Stimulated activated CD4-positive, alpha-beta T cell treated with anti-CD3 and anti-CD28 coated beads, Interleukin-2, amount 100 ng/mL, for 24 hours (primary cell): ENCODE measurements at regions not wholly inside any gene's neighbourhood (a gene's known extent, or its start where the extent isn't known, plus 50 kb on each side); places are given as distances from the start of the nearest gene placed in this dataset.
"Not testable (repeated sequence)": the region's sequence is repeated elsewhere in the genome, so short reads cannot be mapped to it uniquely, and the experiment has no call there.

Experiments used
- DNase-seq, 2 donors: peaks; one replicate each; pipeline ENCODE4 v3.0.0-alpha.2; 2020

DNA sequence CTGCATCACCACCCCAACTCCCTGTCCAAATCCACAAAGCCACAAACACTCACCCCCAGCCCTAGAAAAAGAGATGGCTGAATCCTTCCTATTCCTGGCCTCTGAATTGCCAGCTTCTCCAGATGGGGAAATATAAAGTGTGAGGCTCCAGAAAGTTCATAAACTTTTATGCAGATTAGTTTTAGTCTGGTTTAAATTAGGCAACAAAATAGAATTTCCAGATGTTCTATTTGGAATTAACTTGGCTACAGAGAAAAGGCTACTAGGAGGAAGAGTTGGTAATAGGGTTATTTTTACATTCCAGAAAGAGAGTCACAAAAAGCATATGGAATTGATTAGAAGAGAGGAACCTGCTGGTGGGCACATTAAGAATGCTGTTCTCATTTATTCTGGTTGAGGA is 56.0 kb downstream of the EN1 start:
- DNase-seq: no peak

DNA sequence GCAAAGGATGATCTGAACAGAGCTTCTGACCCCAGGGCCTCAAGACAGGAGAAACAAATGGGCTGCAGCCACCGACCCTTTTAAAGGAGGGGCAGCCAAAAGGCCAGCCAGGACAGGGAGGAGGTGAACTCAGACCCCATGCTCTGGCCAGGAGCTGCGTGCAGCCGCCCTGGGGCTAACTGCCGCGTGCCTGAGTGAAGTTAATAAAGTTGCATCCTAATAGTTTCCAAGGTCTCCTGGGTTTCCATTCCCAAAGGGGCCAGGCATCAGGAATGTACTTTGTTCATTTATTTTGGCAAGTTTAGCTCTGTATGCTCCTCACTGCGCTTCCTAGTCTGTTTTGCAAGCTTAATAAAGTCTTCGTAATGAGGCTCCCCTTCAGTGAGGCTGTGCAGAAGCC is 60.7 kb downstream of the EN1 start:
- no peak for DNase-seq

DNA sequence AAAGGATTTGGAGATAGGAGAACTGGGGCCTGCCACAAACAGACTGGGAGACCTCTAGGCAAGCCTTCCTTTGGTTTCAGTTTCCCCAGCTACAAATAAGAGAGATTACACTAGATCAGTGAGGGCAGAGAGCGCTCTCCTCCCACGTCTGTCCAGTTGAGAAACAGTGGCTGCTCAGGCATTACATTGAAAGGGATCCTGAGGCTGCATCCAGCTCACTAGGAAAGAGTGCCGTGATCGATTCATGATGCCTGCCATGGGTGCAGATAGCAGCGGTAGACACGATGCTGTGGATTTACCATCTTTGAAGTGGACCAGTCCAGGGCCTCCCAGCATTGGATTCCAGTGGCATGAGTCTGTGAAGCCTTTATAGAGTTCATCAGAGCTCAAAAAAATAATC is 62.6 kb downstream of the EN1 start:
- no peak for DNase-seq

DNA sequence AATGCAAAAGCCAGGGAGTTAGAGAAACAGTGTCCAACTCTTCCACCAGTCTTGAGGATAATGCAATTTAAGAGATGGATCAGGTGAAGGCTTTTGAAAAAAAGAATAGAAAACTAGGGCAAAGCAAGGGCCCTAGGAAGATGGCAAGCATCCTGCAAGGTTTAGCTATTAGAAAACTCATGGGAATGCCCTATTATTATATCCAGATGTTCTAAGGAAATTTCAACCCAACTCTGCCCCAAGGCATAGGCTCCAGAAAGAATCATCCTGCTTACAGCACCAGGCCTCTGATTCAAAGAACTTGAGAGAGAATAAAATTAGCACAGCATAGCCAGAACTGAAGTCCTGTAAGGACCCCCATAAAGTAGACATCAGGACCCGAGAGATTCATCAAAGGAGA is 68.1 kb downstream of the EN1 start:
- no peak for DNase-seq

DNA sequence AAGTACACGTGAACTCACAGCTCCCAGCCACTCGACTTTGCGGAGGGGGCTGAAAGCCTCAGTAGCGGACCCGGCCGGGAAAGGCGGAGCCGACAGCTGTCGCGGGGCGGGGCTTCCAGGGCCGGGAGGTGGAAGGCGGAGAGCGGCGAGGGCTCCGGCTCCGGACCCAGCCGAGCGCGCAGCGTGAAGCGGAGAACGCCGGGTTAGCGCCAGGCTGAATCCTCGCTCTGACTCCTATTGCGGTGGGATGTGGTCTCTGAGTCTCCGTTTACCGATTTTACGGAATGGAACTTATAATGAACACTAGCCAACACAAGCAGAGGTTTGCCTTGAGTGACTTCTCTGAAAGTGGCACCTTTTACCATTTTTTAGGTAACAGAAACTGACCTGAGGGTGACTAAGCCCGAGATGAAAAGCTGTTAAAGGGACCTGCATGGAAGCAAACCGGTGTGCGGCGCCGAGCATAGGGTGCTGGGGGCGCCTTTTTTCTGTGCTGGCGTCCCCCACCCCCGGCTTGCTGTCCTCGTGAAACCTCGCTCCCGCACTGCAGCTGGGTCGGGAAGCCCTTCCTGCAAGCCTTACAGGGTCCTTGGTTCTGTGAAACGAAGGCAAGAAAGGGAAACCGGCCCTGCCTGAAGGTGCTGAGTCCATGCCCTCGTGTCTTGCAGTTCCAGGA is 72.9 kb downstream of the EN1 start:
- DNase-seq: peak; percentile 18 to 55

DNA sequence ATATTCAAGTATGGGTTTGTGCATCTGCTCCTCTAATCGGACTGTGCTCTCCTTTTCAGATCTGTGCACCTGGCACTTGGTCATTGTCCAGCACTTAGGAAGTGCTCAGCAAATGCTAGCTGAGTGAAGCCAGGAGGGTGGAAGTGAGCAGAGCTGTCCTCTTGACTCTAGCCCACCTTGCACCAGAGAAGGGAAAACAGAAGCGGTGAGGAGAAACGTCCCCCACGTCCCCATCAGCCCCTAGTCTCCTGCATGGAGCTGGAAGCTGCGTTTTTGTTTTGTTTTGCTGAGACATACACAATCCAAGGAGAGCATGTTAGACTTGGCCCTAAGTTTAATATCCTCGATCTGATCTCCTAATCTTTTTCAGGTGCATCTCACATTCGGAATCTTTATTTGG is 73.6 kb downstream of the EN1 start:
- DNase-seq: no peak

DNA sequence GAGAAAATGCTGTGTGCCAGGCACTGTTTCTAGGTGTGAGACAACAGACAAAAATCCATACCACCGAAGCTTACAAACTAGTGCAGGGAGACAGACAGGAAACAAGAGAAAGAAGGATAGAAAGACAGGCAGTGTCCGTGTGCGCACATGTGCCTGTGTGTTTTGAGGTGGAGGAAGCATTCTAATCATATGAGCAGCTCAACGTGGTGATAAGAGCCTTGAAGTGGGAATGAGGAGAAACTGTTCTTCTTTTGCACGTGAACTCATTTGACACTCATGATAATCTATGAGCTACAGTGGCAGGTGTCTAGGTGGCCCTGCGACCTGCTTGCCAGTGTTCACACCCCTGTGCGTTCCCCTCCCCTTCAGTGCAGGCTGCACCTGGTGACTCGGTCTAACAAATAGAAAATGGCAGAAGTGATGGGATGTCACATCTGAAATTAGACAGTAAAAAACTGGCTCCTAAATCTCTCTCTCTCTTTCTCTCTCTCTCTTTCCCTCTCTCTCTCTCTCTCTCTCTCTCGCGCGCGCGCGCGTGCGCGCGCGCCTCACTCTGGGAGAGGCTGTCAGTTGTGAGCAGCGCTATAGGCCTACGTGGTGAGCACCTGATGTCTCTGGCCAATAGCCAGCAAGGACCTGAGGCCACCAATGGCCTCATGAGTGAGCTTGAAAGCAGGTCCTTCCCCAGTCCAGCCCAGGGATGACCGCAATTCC is 74.8 kb downstream of the EN1 start:
- no peak for DNase-seq

DNA sequence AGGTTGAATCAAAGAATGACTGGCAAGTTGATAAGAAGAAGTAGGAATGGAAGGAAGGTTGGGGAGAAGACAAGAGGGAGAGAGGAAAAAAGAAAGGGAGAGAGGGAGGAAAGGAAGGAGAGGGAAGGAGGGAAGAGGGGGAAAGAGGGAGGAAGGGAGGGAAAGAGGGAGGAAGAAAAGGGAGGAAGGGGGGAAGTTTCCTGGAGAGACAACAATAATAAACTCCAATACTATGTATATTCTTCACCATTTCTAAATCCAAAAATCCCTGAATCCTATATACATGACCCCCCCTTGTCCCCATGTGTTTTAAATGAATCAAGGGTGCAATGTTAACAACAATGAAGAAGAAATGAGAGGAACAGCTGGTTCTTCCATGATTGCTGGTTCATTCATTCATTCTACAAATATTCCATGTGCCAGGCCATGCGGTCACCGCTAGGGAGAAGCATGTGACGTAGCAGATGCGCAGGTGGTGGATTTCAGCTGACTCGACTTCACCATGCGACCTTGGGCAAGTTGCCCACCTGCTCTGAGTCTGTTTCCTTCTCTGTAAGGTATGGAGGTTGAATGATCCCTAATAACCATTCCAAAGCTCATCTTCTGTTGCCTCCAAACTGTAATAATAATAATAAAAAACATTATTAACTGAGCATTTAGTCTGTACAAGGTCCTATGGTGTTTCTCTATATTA is 77.6 kb downstream of the EN1 start:
- DNase-seq: no peak

DNA sequence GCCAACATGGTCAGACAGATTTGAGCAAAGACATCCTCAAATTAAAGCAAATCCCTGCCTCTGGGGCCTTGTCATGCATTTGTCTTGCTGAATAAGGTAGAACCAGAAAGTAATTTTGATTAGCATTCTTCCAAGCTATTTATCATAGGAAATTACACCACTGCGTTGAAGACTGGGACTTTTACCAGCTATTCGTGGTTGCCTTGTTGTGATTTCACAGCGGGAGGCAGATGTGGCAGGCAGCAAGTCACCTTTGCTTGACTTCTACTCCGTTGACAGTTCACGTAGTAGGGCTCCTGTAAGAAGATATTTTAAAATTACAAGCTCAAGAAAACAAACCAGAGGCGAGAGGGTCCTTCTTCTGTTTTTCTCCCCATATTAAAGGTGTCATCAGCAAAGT is 80.6 kb downstream of the EN1 start:
- DNase-seq: no peak

DNA sequence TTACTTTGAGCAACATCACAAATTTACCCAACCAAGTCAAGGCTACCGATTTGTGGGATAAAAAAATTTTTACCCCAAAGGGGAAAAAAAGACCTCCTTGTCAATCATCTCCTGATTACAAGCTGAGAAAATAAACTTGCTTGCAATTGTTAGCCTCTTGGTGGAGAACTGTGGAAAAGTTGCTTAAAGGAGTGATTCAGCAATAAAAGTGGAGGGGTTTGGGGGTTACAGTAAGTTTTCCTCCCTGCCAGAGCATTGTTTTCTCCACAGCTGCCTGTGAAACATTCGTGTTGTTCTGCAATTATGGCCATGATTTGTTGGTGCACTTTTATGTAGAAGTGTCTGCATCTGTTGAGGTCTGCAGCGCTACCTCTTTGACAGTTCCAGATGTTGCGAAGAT is 82.6 kb downstream of the EN1 start:
- DNase-seq: no peak

DNA sequence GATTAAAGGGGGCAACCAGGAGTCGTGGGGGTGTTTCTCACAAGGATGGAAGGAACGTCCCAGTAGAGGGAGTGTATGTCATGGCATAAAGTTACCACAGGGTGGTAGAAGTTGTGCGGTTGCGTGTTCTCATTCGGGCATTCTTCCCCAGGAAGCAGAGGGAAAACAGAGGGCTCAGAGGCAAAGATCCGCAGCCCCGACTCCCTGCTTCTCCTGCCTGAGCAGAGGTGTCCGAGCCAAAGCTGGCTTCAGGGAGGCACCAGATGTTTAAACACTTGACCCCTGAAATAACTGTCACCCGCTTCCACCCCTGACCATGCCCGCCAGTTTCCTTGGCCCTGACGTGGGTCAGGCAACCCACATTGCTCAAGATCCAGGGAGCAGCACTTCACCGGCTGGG is 83.7 kb downstream of the EN1 start:
- no peak for DNase-seq

DNA sequence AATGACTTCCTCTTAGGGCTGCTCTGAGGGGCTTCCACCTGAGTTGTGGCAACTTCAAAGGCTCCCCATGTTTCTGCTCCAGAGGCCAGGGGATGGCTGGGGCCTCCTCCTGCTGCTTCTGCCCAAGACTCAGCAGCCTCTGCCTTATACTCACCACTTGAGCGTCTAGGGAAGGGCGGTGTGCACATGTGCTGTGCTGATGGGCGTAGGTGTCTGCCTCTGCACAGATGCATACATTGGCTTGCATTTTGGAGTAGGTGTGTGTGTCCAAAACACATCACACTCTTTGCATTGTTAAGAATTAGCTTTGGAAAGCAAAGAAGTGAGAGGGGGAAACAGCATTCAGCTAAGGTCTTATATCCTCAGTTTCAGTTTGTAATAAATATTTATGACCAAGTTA is 85.2 kb downstream of the EN1 start:
- no peak for DNase-seq

DNA sequence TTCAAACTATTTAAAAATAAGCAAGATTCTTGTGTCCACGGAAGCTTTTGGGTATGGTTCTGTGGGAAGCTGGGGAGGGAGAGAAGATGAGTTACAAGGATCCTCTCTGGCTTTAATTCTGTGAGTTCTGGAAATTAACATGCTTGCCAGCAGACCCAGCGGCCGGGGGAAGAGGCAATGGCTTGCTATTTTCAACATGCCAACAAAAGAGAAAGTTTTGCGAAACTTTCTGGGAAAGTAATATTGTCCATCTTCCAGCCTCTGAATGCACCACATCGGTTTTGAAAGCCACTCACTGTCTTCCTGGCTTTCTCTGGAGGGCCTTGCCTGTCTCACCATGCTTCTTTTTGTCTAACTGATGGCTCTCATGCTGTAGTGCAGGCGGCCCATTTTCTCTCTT is 85.7 kb downstream of the EN1 start:
- DNase-seq: no peak

DNA sequence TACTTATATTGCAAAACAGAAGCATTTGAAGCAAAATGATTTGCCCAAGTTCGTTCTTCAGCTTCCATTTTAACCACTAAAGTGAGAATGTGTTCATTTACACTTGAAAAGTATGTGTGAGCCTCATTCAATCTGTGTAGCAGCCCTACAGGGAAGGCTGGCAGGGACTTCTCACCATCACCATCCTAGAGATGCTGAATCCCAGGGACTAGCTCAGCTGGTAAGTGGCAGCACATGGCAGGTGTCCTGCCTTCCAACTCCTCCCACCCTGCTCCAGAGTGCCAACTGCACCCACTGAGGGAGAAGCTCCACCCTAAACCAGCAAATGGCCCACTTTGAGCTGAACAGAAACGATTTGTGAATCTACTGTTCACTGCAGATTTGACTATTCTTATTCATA is 91.5 kb downstream of the EN1 start:
- DNase-seq: no peak

DNA sequence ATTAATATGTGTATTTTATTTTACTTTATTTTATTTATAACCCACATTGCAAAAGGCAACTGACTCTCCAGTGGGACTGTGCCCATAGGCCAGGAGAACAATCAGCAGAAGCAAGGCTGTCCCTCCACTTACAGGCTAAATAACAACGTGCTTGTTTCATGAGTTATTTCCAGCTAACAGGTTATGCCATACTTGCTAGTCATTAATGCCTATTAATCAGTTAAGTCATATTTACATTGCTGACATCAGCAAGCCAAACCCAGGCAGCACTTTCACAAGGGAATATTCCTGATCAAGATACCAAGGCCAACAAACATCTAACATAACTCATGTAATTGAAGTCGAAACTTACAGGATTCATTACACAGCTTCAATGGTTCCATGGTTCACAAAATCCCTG is 92.1 kb downstream of the EN1 start:
- DNase-seq: no peak

DNA sequence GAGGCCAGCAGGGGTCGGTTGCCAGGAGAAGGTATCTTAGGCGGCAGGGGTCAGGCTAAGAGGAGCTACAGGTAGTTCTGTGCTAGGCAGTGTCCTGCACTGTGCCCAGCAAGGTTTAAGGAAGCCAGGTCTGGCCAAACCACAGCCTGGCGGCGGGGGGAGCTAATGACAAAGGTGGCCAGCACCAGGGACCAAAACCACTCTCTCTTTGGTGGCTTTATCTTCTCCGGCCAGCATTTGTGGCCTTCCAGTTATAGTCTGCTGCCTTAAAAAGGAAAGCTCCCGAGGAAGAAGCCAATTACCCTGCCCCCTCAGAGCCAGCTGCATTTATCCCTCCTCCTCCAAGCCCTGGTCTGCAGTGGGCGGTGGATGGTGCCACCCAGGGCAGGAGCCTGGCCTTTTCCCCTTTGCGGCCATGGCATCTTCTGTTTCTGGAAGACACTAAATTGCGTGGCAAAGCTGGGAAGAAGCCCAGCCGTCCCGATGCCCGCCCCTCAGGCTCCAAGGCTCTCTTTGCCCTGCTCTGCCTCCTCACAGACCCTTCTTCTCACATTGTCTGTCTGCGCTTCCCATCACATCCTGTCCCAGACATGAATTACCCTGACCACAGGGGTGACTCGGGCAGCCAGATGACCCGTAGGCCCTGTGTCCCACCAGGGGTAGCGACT is 94.6 kb downstream of the EN1 start:
- no peak for DNase-seq

DNA sequence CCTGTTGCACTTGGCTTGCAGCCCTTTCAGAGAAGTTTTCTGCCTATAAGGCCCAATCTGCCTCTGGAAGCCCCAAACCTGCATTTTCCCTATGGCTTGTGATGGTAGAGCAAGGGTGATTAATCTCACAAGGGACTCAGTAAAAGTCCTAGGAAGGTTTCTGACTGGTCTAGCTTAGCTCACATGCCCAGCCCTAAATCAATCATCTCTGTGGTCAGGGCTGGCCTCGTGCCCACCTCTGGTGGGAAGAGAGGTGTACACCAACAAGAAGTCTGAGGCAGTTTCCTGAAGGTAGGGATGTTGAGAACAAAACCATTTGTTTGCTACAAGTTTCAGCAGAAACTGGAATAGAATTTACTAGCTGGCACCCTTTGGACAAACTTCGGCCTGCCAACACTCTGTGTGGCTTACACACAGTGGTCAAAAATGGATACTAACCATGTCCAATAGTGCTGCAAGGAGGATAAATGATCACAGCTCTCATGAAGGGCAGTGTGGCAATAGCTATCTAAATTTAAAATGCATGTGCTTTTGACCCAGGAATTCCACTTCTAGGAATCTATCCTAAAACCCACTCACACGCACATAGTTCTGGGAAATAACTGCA is 96.4 kb downstream of the EN1 start:
- DNase-seq: no peak

DNA sequence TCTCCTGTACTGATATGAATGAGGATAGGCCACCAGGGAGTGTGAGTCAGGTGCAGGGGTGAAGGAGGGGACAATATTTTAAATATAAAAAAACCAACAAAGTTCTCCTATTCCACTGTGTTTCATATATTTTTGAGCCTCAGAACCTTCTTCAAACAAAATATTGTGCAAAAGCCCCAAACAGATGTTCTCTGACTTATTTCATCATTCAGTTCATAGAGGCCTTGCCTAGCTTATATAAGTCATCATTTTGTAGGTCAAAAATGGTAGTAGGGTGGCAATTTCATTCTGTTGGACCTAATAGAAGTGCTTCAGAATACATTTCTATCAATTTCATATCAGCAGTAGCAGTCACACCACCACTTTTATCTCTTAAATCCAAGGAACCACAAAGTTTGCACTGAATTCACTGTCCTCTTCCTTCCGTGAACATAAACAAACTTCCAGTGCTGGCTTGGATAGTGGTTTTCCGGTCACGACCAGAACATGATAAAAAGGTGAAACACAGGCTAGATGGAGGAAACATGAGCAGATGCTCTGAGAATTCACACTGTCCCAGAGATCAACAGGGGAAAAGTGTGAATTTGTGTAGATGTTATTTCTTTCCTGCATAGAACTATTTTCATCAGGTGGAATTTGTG is 99.1 kb downstream of the EN1 start:
- no peak for DNase-seq

DNA sequence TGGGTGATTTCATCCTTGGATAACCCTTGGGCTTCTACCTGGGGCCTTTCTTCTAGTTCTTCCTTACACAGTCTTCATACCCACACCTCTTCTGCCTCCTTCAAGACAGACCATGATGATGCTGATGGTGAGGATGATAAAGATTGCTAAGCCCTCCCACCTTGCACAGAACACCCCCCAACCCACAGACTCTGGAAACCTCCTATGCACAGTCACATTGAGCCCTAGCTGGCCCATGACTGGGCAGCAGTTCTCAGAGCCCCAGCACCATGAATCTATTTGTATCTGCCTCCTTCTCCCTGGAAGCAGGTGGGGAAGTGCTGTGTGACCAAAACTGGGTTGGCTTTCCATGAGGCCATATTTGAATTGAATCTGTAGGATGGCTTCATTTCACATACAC is 99.8 kb downstream of the EN1 start:
- DNase-seq: no peak

DNA sequence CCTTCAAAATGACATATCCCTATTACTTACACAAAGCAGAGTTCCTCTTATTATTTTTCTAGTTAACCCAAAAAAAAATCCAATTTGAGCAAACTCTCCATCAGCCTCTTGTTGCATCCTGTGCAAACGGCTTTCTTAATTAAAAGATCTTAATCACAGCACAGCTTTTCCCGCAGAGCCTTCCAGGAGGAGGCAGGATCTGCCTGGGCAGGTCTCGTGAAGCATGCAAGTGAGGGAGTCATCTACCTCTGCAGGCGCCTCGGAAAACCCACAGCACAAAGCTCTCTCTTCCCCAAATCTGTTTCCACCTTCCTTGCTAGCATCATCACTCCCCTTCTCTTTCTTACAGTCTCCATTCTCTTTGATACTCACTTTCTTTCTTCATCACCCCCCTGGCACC is 100.4 kb downstream of the EN1 start:
- DNase-seq: no peak

DNA sequence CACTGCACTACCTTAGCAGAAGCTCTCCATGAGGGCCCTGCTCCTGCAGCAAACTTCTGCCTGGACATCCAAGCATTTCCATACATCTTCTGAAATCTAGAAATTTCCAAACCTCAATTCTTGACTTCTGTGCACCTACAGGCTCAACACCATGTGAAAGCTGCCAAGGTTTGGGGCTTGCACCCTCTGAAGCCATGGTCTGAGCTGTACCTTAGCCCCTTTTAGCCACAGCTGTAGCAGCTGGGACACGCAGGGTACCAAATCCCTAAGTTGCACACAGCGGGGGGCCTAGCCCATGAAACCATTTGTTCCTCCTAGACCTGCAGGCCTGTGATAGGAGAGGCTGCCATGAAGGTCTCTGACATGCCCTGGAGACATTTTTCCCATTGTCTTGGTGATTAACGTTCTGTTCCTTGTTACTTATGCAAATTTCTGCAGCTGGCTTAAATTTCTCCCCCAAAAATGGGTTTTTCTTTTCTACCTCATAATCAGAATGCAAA is 102.7 kb downstream of the EN1 start:
- DNase-seq: not testable (repeated sequence)

DNA sequence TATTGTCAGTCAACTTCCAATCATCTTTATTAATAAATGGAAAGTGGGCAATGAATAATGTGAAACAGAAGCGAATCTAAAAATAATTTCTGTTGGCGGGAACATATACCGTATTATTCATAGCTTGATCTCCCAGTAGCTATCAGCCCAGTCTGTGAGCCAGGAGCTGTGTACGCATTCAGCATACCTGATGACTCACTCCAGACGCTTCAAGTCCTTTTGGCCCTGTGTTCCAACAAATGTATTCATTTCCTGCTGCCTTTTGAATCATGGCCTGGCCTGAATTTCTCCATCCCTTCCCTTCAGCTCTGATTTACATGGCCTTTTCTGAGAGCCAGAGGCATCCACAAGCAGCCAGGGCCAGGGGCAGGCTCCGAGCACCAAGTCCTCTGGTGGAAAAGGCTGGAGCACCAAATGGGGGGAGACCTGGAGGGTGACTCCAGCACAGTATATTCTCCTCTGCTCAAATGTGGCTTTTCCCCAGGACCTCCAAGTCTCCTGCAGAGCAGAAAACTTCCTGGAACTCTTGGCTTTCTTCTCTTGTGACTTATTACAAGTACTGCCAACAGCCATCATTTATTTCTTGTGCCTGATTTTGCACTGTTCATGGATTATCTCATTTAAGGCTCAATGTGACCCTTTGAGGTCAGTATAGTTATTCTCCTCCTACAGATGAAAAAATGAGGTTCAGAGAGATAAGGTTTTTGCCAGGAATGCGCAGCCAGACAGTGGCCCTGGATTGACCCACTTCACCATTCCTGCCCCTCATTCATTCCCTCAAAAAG is 108.7 kb downstream of the EN1 start:
- DNase-seq: no peak
